ENCODE measurements at regions not wholly inside any gene's neighbourhood (a gene's known extent, or its start where the extent isn't known, plus 50 kb on each side); places are given as distances from the start of the nearest gene placed in this dataset.

GRCh38 chr3:72152551-72153476 is 367.9 kb upstream of the PROK2 start:
- Histone ChIP-seq H3K27ac (no peak overlapping the region), H3K4me3 (no peak overlapping the region), H3K4me1 (no peaks in the 10 kb centered on the region), H3K9ac (no peak overlapping the region), H4K20me1 (no peaks in the 10 kb centered on the region), H3K9me3 (peaks cover 12% of the 10 kb centered on the region), H3K4me2 (no peak overlapping the region), H3K36me3 (no peaks in the 10 kb centered on the region), H3K27me3 (no peaks in the 10 kb centered on the region)
- no peak for TF ChIP-seq Cebpa-rat (IDR thresholded peaks at IDR 0.05)

GRCh38 chr3:72151465-72152238 is 366.7 kb upstream of the PROK2 start:
- Histone ChIP-seq H3K27me3 (no peaks in the 10 kb centered on the region), H3K4me2 (no peak overlapping the region), H4K20me1 (no peaks in the 10 kb centered on the region), H3K4me3 (no peak overlapping the region), H3K4me1 (no peaks in the 10 kb centered on the region), H3K36me3 (no peaks in the 10 kb centered on the region), H3K9ac (no peak overlapping the region), H3K9me3 (peaks cover 14% of the 10 kb centered on the region), H3K27ac (no peak overlapping the region)
- no peak for TF ChIP-seq Cebpa-rat (IDR thresholded peaks at IDR 0.05)

- H3K27me3 ChIP-seq, result no peaks in the 10 kb centered on the region
- H3K36me3 ChIP-seq, result no peaks in the 10 kb centered on the region
- H3K27ac ChIP-seq, result no peak overlapping the region
- H3K9ac ChIP-seq, result no peak overlapping the region
- H3K4me1 ChIP-seq, result no peaks in the 10 kb centered on the region
- H3K4me2 ChIP-seq, result no peak overlapping the region
- peaks cover 14% of the 10 kb centered on the region for H3K9me3 ChIP-seq
- no peak for TF ChIP-seq Cebpa-rat (IDR thresholded peaks at IDR 0.05)
- no peaks in the 10 kb centered on the region for H4K20me1 ChIP-seq
- H3K4me3 ChIP-seq, result no peak overlapping the region
Measured at GRCh38 chr3:72150634-72151412, 365.9 kb upstream of the PROK2 start.

GRCh38 chr3:72149645-72150300 is 364.8 kb upstream of the PROK2 start:
- Histone ChIP-seq H3K4me1 (peaks cover 6% of the 10 kb centered on the region), H3K27me3 (no peaks in the 10 kb centered on the region), H3K27ac (no peak overlapping the region), H3K9me3 (peaks cover 14% of the 10 kb centered on the region), H3K36me3 (no peaks in the 10 kb centered on the region), H3K9ac (no peak overlapping the region), H4K20me1 (no peaks in the 10 kb centered on the region), H3K4me2 (no peak overlapping the region), H3K4me3 (no peak overlapping the region)
- TF ChIP-seq Cebpa-rat (IDR thresholded peaks at IDR 0.05), result no peak

- Histone ChIP-seq H3K4me2 (no peak overlapping the region), H3K27me3 (no peaks in the 10 kb centered on the region), H3K36me3 (no peaks in the 10 kb centered on the region), H3K9me3 (peaks cover 11% of the 10 kb centered on the region), H4K20me1 (no peaks in the 10 kb centered on the region), H3K27ac (no peak overlapping the region), H3K4me3 (no peak overlapping the region), H3K9ac (no peak overlapping the region), H3K4me1 (peaks cover 13% of the 10 kb centered on the region)
- no peak for TF ChIP-seq Cebpa-rat (IDR thresholded peaks at IDR 0.05)
Measured at GRCh38 chr3:72147600-72147999, 362.7 kb upstream of the PROK2 start.

GRCh38 chr3:72145506-72146380 is 360.8 kb upstream of the PROK2 start:
- no peaks in the 10 kb centered on the region for H3K27me3 ChIP-seq
- peaks cover 11% of the 10 kb centered on the region for H3K9me3 ChIP-seq
- H3K4me3 ChIP-seq, result no peak overlapping the region
- H3K36me3 ChIP-seq, result no peaks in the 10 kb centered on the region
- no peak overlapping the region for H3K27ac ChIP-seq
- H4K20me1 ChIP-seq, result no peaks in the 10 kb centered on the region
- H3K4me2 ChIP-seq, result peak overlapping the region; percentile 63; the same call in 1 of the 2 replicates
- TF ChIP-seq Cebpa-rat (IDR thresholded peaks at IDR 0.05), result no peak
- H3K9ac ChIP-seq, result no peak overlapping the region
- peaks cover 13% of the 10 kb centered on the region for H3K4me1 ChIP-seq

- H3K4me1 ChIP-seq, result peaks cover 13% of the 10 kb centered on the region
- no peak overlapping the region for H3K4me3 ChIP-seq
- no peaks in the 10 kb centered on the region for H3K36me3 ChIP-seq
- peaks cover 11% of the 10 kb centered on the region for H3K9me3 ChIP-seq
- no peak overlapping the region for H3K27ac ChIP-seq
- no peak overlapping the region for H3K9ac ChIP-seq
- H4K20me1 ChIP-seq, result no peaks in the 10 kb centered on the region
- H3K4me2 ChIP-seq, result peak overlapping the region; percentile 63
- H3K27me3 ChIP-seq, result no peaks in the 10 kb centered on the region
- TF ChIP-seq Cebpa-rat (IDR thresholded peaks at IDR 0.05), result no peak
Measured at GRCh38 chr3:72144773-72145505, 360.0 kb upstream of the PROK2 start.

All from BLaER1 (cell line).